ENCODE measurements at regions not wholly inside any gene's neighbourhood (a gene's known extent, or its start where the extent isn't known, plus 50 kb on each side); places are given as distances from the start of the nearest gene placed in this dataset.

GRCh38 chr6:71171497-71172070 lies 117.0 kb upstream of the OGFRL1 start:
- Histone ChIP-seq H3K27ac (no peak overlapping the region), H3K27me3 (no peaks in the 10 kb centered on the region), H3K4me1 (ENCODE audit: control insufficient read depth in 1 of 2, insufficient read depth in 1 of 2, low read depth in 1 of 2, low read length in 1 of 2) (no peaks in the 10 kb centered on the region), H3K4me3 (ENCODE audit: low read depth in 1 of 2, low read length in 1 of 2) (no peak overlapping the region), H3K9me3 (no peaks in the 10 kb centered on the region), H3K36me3 (no peaks in the 10 kb centered on the region)
- TF ChIP-seq CTCF (IDR thresholded peaks at IDR 0.05), result no peak

GRCh38 chr6:71179249-71179885 lies 109.2 kb upstream of the OGFRL1 start:
- Histone ChIP-seq H3K27me3 (no peaks in the 10 kb centered on the region), H3K9me3 (no peaks in the 10 kb centered on the region), H3K4me1 (ENCODE audit: control insufficient read depth in 1 of 2, insufficient read depth in 1 of 2, low read depth in 1 of 2, low read length in 1 of 2) (no peaks in the 10 kb centered on the region), H3K4me3 (ENCODE audit: low read depth in 1 of 2, low read length in 1 of 2) (no peak overlapping the region), H3K27ac (no peak overlapping the region), H3K36me3 (no peaks in the 10 kb centered on the region)
- TF ChIP-seq CTCF (IDR thresholded peaks at IDR 0.05), result no peak

- no peaks in the 10 kb centered on the region for H3K4me1 ChIP-seq (ENCODE audit: control insufficient read depth in 1 of 2, insufficient read depth in 1 of 2, low read depth in 1 of 2, low read length in 1 of 2)
- H3K27me3 ChIP-seq, result no peaks in the 10 kb centered on the region
- TF ChIP-seq CTCF (IDR thresholded peaks at IDR 0.05), result no peak
- no peaks in the 10 kb centered on the region for H3K9me3 ChIP-seq
- H3K36me3 ChIP-seq, result no peaks in the 10 kb centered on the region
- H3K27ac ChIP-seq, result no peak overlapping the region
- no peak overlapping the region for H3K4me3 ChIP-seq (ENCODE audit: low read depth in 1 of 2, low read length in 1 of 2)
Observed at GRCh38 chr6:71181565-71181964, 107.0 kb upstream of the OGFRL1 start.

GRCh38 chr6:71187141-71187540 lies 101.5 kb upstream of the OGFRL1 start:
- H3K4me1 ChIP-seq (ENCODE audit: control insufficient read depth in 1 of 2, insufficient read depth in 1 of 2, low read depth in 1 of 2, low read length in 1 of 2), result peaks cover 5 to 13% of the 10 kb centered on the region in 2 experiments
- TF ChIP-seq CTCF (IDR thresholded peaks at IDR 0.05), result no peak

GRCh38 chr6:71190809-71191208 lies 97.8 kb upstream of the OGFRL1 start:
- H3K9me3 ChIP-seq, result no peaks in the 10 kb centered on the region
- H3K27me3 ChIP-seq, result no peaks in the 10 kb centered on the region
- no peaks in the 10 kb centered on the region for H3K36me3 ChIP-seq
- H3K4me1 ChIP-seq (ENCODE audit: control insufficient read depth in 1 of 2, insufficient read depth in 1 of 2, low read depth in 1 of 2, low read length in 1 of 2), result peaks cover 5 to 13% of the 10 kb centered on the region in 2 experiments
- TF ChIP-seq CTCF (IDR thresholded peaks at IDR 0.05), result peak; percentile 26
- no peak overlapping the region for H3K4me3 ChIP-seq (ENCODE audit: low read depth in 1 of 2, low read length in 1 of 2)
- no peak overlapping the region for H3K27ac ChIP-seq

More at GRCh38 chr6:71187141-71187540, 101.5 kb upstream of the OGFRL1 start:
- H3K36me3 ChIP-seq, result no peaks in the 10 kb centered on the region
- H3K9me3 ChIP-seq, result no peaks in the 10 kb centered on the region
- H3K27ac ChIP-seq, result no peak overlapping the region
- H3K27me3 ChIP-seq, result no peaks in the 10 kb centered on the region
- H3K4me3 ChIP-seq (ENCODE audit: low read depth in 1 of 2, low read length in 1 of 2), result no peak overlapping the region
